GM12875 (cell line): ENCODE measurements at regions not wholly inside any gene's neighbourhood (a gene's known extent, or its start where the extent isn't known, plus 50 kb on each side); places are given as distances from the start of the nearest gene placed in this dataset.

Source experiments
- H3K4me3 ChIP-seq: one replicate; pipeline ENCODE4 v1.5.1; 2011; ENCODE audit warnings: low read depth, low read length, control low read depth
- CTCF ChIP-seq: IDR thresholded peaks from 2 replicates; pipeline ENCODE4 v1.5.1; 2011; ENCODE audit warnings: low read depth, mild to moderate bottlenecking, control low read depth, inconsistent platforms, low read length, moderate library complexity, borderline replicate concordance; ENCODE audit not compliant: insufficient read depth

DNA sequence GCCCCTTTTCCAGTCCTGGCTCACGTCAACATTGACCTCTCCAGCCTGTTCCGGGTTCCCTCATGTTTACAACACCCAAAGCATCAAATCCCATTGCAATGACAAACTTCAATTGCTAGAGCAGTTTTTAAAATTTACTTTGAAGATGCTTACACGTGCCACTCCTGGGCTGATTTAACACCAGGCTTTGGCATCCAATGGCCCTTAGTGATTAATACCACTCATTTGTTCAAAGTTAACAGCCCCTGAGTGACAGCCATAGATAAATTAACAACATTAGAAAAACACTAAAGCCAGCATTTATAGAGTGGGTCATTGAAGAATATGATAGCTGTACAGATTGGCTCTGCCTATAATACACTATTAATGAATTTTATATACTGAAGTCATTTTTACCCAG lies 135.1 kb downstream of the PMP22 start:
- no peak overlapping the region for H3K4me3 ChIP-seq
- no peak for TF ChIP-seq CTCF

GRCh38 chr17:15124746-15125145 lies 140.4 kb downstream of the PMP22 start:
- no peak for TF ChIP-seq CTCF

GRCh38 chr17:15124264-15124595 lies 140.9 kb downstream of the PMP22 start:
- H3K4me3 ChIP-seq = no peak overlapping the region
- TF ChIP-seq CTCF = no peak

More at GRCh38 chr17:15124746-15125145, 140.4 kb downstream of the PMP22 start:
- H3K4me3 ChIP-seq = no peak overlapping the region

GRCh38 chr17:15123593-15124263 lies 141.4 kb downstream of the PMP22 start:
- TF ChIP-seq CTCF = no peak

GRCh38 chr17:15122857-15123256 lies 142.3 kb downstream of the PMP22 start:
- H3K4me3 ChIP-seq = no peak overlapping the region
- no peak for TF ChIP-seq CTCF

More at GRCh38 chr17:15123593-15124263, 141.4 kb downstream of the PMP22 start:
- no peak overlapping the region for H3K4me3 ChIP-seq

DNA sequence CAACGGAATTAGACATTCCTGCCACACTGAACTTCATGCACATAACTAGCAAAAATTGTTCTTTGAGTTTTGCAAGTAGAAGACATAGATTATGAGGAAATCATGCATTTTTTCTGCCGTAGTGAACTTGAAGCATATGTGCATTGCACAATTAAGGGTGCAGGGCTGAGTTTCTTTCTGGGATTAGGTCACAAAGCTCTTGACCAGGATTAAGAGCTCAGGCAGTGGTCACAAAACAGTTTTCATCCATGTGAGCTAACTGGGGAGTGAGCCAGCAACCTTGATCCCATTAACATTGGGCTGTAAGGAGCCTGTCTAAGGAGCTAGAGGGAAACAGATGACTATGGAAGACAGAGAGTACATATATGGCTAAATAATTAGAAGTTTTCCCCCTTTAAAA lies 143.7 kb downstream of the PMP22 start:
- no peak for TF ChIP-seq CTCF
- no peak overlapping the region for H3K4me3 ChIP-seq

DNA sequence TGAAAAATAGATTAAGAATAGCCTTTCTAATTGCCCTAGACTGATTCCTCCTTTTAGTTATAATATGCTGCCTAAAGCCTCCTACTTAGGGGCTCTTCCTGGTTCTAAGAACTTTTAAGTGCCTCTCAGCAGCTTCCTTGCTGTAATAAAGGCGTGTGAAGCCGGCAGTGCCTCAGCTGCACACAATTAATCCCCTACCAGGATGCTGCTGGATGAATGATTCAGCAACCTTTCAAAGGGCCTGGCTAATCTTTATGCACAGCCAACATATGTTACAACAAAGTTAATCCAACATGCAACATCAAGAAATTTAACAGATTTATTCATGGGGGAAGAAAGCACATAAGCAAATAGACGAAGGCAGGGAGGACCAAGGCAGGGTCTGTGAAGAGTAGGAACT lies 145.2 kb downstream of the PMP22 start:
- TF ChIP-seq CTCF = no peak
- H3K4me3 ChIP-seq = no peak overlapping the region
